B cell (primary cell): ENCODE measurements at regions not wholly inside any gene's neighbourhood (a gene's known extent, or its start where the extent isn't known, plus 50 kb on each side); places are given as distances from the start of the nearest gene placed in this dataset.

Experiments
- CTCF ChIP-seq: fragments of 200-600 bp; IDR thresholded peaks from one replicate; pipeline ENCODE4 v1.8.0; 2022; ENCODE audit warnings: antibody characterized with exemption, mild to moderate bottlenecking
- EZH2 ChIP-seq: IDR thresholded peaks from 2 replicates; pipeline ENCODE4 v1.6.1; 2012; ENCODE audit warnings: borderline replicate concordance, low read depth, mild to moderate bottlenecking, moderate library complexity, low read length; ENCODE audit not compliant: insufficient read depth, poor library complexity, severe bottlenecking

GRCh38 chr6:155623450-155624178 is 168.0 kb upstream of the NOX3 start:
- TF ChIP-seq CTCF (no peak), EZH2 (no peak)
